Gastrocnemius medialis (tissue), 4 donors: ENCODE measurements at regions not wholly inside any gene's neighbourhood (a gene's known extent, or its start where the extent isn't known, plus 50 kb on each side); places are given as distances from the start of the nearest gene placed in this dataset.

Source experiments
- ATAC-seq, 2 donors: fragments of 150-250 bp; one replicate each; pipeline ENCODE4 v1.9.1; 2016
- DNase-seq, 2 donors: peaks; one replicate each; pipeline ENCODE4 v3.0.0-alpha.2; 2019
- H3K27ac ChIP-seq, 4 donors: fragments of 200-600 bp; sonication (generic); 1 replicate in 1 of 4; 2 replicates in 3 of 4; pipeline ENCODE4 v1.5.1; 2016 to 2018; ENCODE audit warnings: mild to moderate bottlenecking in 2 of 4, moderate library complexity in 1 of 4
- H3K27me3 ChIP-seq, 3 donors: fragments of 200-600 bp; sonication (generic) in 2 of 3; 1 replicate in 1 of 3; 2 replicates in 2 of 3; pipeline versions ENCODE4 v1.5.1 to v1.6.0; 2016 to 2019; ENCODE audit warnings: mild to moderate bottlenecking in 1 of 3, moderate library complexity in 1 of 3
- H3K36me3 ChIP-seq, 2 donors: fragments of 200-600 bp; sonication (generic) in 1 of 2; one replicate each; pipeline ENCODE4 v1.5.1; 2017 to 2018
- H3K4me1 ChIP-seq, 2 donors: fragments of 200-600 bp; sonication (generic) in 1 of 2; one replicate each; pipeline ENCODE4 v1.5.1; 2016 to 2017; ENCODE audit warnings: mild to moderate bottlenecking in 2 of 2
- H3K4me3 ChIP-seq, 4 donors: fragments of 200-600 bp; sonication (generic) in 3 of 4; 1 replicate in 1 of 4; 2 replicates in 3 of 4; pipeline ENCODE4 v1.5.1; 2016 to 2019; ENCODE audit warnings: mild to moderate bottlenecking in 2 of 4
- H3K9me3 ChIP-seq, 3 donors: fragments of 200-600 bp; sonication (generic) in 2 of 3; 1 replicate in 1 of 3; 2 replicates in 2 of 3; pipeline ENCODE4 v1.5.1; 2016 to 2019
- CTCF ChIP-seq, 5 experiments: fragments of 450-650 bp in 3 of 5; fragments of 200-600 bp in 2 of 5; sonication (generic) in 2 of 5; IDR thresholded peaks in 4 of 5; conservative IDR thresholded peaks in 1 of 5; 1 replicate in 4 of 5; 2 replicates in 1 of 5; pipeline ENCODE4 v1.5.1; 2016 to 2019; ENCODE audit warnings: antibody characterized with exemption in 5 of 5, mild to moderate bottlenecking in 3 of 5, moderate library complexity in 3 of 5
- POLR2A ChIP-seq, 2 donors: fragments of 450-650 bp; IDR thresholded peaks; one replicate each; pipeline ENCODE4 v1.6.1; 2017; ENCODE audit warnings: antibody characterized with exemption in 2 of 2, mild to moderate bottlenecking in 2 of 2, moderate library complexity in 2 of 2
- in situ Hi-C, 4 donors: fragments of 200-750 bp; cut with MboI; loops; one replicate each; pipeline versions ENCODE4 v1.15.0 to v1.8.0; 2017; ENCODE audit warnings: low sequenced_read_pairs in 4 of 4
- intact Hi-C: fragments of 100-400 bp; cut with DNase I; formaldehyde crosslinking; loops from one replicate; pipeline ENCODE4 v1.15.1; 2023; ENCODE audit warnings: low total_unique reads

GRCh38 chr6:112735129-112735528, 388.0 kb downstream of the RFPL4B start:
- in situ Hi-C loops, result no loop called here
- no peaks in the 10 kb centered on the region for H3K9me3 ChIP-seq
- TF ChIP-seq POLR2A (IDR thresholded peaks at IDR 0.05) (no peak), CTCF (IDR thresholded peaks at IDR 0.05 in 4 of 5, conservative IDR thresholded peaks at IDR 0.05 in 1 of 5) (no peak)
- no peak overlapping the region for H3K27ac ChIP-seq
- H3K36me3 ChIP-seq, result no peaks in the 10 kb centered on the region
- H3K4me3 ChIP-seq, result no peak overlapping the region
- no peaks in the 10 kb centered on the region for H3K4me1 ChIP-seq
- DNase-seq (no peak), ATAC-seq (no peak)
- intact Hi-C loops, result no loop called here
- no peaks in the 10 kb centered on the region for H3K27me3 ChIP-seq

- Histone ChIP-seq H3K4me3 (no peak overlapping the region), H3K9me3 (no peaks in the 10 kb centered on the region), H3K36me3 (no peaks in the 10 kb centered on the region), H3K4me1 (no peaks in the 10 kb centered on the region), H3K27ac (no peak overlapping the region), H3K27me3 (no peaks in the 10 kb centered on the region)
- DNase-seq (no peak), ATAC-seq (no peak)
- intact Hi-C loops (no loop called here), in situ Hi-C loops (no loop called here)
- TF ChIP-seq POLR2A (IDR thresholded peaks at IDR 0.05), result no peak
- no peak for TF ChIP-seq CTCF (IDR thresholded peaks at IDR 0.05 in 4 of 5, conservative IDR thresholded peaks at IDR 0.05 in 1 of 5)
Observed at GRCh38 chr6:112739766-112740165, 392.6 kb downstream of the RFPL4B start.

GRCh38 chr6:112743323-112743722, 396.2 kb downstream of the RFPL4B start:
- H3K27ac ChIP-seq, result no peak overlapping the region
- no peaks in the 10 kb centered on the region for H3K27me3 ChIP-seq
- in situ Hi-C loops, result no loop called here
- H3K9me3 ChIP-seq, result no peaks in the 10 kb centered on the region
- no peak for ATAC-seq
- H3K36me3 ChIP-seq, result no peaks in the 10 kb centered on the region
- no peak for DNase-seq
- intact Hi-C loops, result no loop called here
- H3K4me1 ChIP-seq, result no peaks in the 10 kb centered on the region
- TF ChIP-seq CTCF (IDR thresholded peaks at IDR 0.05 in 4 of 5, conservative IDR thresholded peaks at IDR 0.05 in 1 of 5), result no peak
- TF ChIP-seq POLR2A (IDR thresholded peaks at IDR 0.05), result no peak
- H3K4me3 ChIP-seq, result no peak overlapping the region

GRCh38 chr6:112744827-112745226, 397.7 kb downstream of the RFPL4B start:
- intact Hi-C loops (no loop called here), in situ Hi-C loops (no loop called here)
- DNase-seq (no peak), ATAC-seq (no peak)
- Histone ChIP-seq H3K4me3 (no peak overlapping the region), H3K4me1 (no peaks in the 10 kb centered on the region), H3K27me3 (no peaks in the 10 kb centered on the region), H3K36me3 (no peaks in the 10 kb centered on the region), H3K9me3 (no peaks in the 10 kb centered on the region), H3K27ac (no peak overlapping the region)
- TF ChIP-seq CTCF (IDR thresholded peaks at IDR 0.05 in 4 of 5, conservative IDR thresholded peaks at IDR 0.05 in 1 of 5) (no peak), POLR2A (IDR thresholded peaks at IDR 0.05) (no peak)

- Histone ChIP-seq H3K4me3 (no peak overlapping the region), H3K27ac (no peak overlapping the region), H3K4me1 (no peaks in the 10 kb centered on the region), H3K36me3 (no peaks in the 10 kb centered on the region), H3K27me3 (no peaks in the 10 kb centered on the region), H3K9me3 (no peaks in the 10 kb centered on the region)
- in situ Hi-C loops (no loop called here), intact Hi-C loops (no loop called here)
- TF ChIP-seq CTCF (IDR thresholded peaks at IDR 0.05 in 4 of 5, conservative IDR thresholded peaks at IDR 0.05 in 1 of 5) (no peak), POLR2A (IDR thresholded peaks at IDR 0.05) (no peak)
- DNase-seq (no peak), ATAC-seq (no peak)
Observed at GRCh38 chr6:112745765-112746164, 398.6 kb downstream of the RFPL4B start.
